ENCODE measurements at regions not wholly inside any gene's neighbourhood (a gene's known extent, or its start where the extent isn't known, plus 50 kb on each side); places are given as distances from the start of the nearest gene placed in this dataset.
"Not testable (repeated sequence)": the region's sequence is repeated elsewhere in the genome, so short reads cannot be mapped to it uniquely, and the experiment has no call there.

- TF ChIP-seq Cebpa-rat (IDR thresholded peaks at IDR 0.05) = no peak
- H3K27me3 ChIP-seq = no peaks in the 10 kb centered on the region
- no peaks in the 10 kb centered on the region for H4K20me1 ChIP-seq
- H3K36me3 ChIP-seq = no peaks in the 10 kb centered on the region
- no peak overlapping the region for H3K27ac ChIP-seq
- no peaks in the 10 kb centered on the region for H3K9me3 ChIP-seq (replicated peaks in 1 of 11)
- no peak overlapping the region for H3K4me3 ChIP-seq
- H3K4me2 ChIP-seq = no peak overlapping the region
- H3K9ac ChIP-seq = no peak overlapping the region
- no peaks in the 10 kb centered on the region for H3K4me1 ChIP-seq
Measured at GRCh38 chr4:75232546-75232945, 281.7 kb downstream of the RCHY1 start.

GRCh38 chr4:75229806-75230570, 284.2 kb downstream of the RCHY1 start:
- Histone ChIP-seq H3K27me3 (no peaks in the 10 kb centered on the region), H3K36me3 (no peaks in the 10 kb centered on the region), H3K4me3 (no peak overlapping the region), H3K27ac (no peak overlapping the region), H3K4me2 (no peak overlapping the region), H3K9ac (no peak overlapping the region), H3K9me3 (replicated peaks in 1 of 11) (peaks cover 0 to 6% (median 0%) of the 10 kb centered on the region in 11 experiments; a peak in 6 of 22 replicates), H4K20me1 (no peaks in the 10 kb centered on the region), H3K4me1 (no peaks in the 10 kb centered on the region)
- TF ChIP-seq Cebpa-rat (IDR thresholded peaks at IDR 0.05) = no peak

GRCh38 chr4:75213480-75213879, 280.6 kb downstream of the PARM1 start:
- no peak for TF ChIP-seq Cebpa-rat (IDR thresholded peaks at IDR 0.05)
- Histone ChIP-seq H3K36me3 (no peaks in the 10 kb centered on the region), H3K9ac (no peak overlapping the region)

GRCh38 chr4:75211422-75211821, 278.5 kb downstream of the PARM1 start:
- no peaks in the 10 kb centered on the region for H3K9me3 ChIP-seq (replicated peaks in 1 of 11)
- no peak overlapping the region for H3K4me3 ChIP-seq
- H3K4me1 ChIP-seq = no peaks in the 10 kb centered on the region
- H3K27me3 ChIP-seq = no peaks in the 10 kb centered on the region
- no peak for TF ChIP-seq Cebpa-rat (IDR thresholded peaks at IDR 0.05)
- no peak overlapping the region for H3K9ac ChIP-seq
- no peak overlapping the region for H3K4me2 ChIP-seq
- no peaks in the 10 kb centered on the region for H4K20me1 ChIP-seq
- no peaks in the 10 kb centered on the region for H3K36me3 ChIP-seq
- H3K27ac ChIP-seq = no peak overlapping the region

More at GRCh38 chr4:75213480-75213879, 280.6 kb downstream of the PARM1 start:
- H3K27me3 ChIP-seq = no peaks in the 10 kb centered on the region
- no peak overlapping the region for H3K4me3 ChIP-seq
- no peaks in the 10 kb centered on the region for H3K9me3 ChIP-seq (replicated peaks in 1 of 11)
- H3K27ac ChIP-seq = no peak overlapping the region
- no peaks in the 10 kb centered on the region for H3K4me1 ChIP-seq
- no peak overlapping the region for H3K4me2 ChIP-seq
- no peaks in the 10 kb centered on the region for H4K20me1 ChIP-seq

GRCh38 chr4:75207902-75208301, 275.0 kb downstream of the PARM1 start:
- H3K27ac ChIP-seq = no peak overlapping the region
- H3K27me3 ChIP-seq = no peaks in the 10 kb centered on the region
- H3K4me1 ChIP-seq = no peaks in the 10 kb centered on the region
- H3K36me3 ChIP-seq = no peaks in the 10 kb centered on the region
- no peak overlapping the region for H3K9ac ChIP-seq
- no peak for TF ChIP-seq Cebpa-rat (IDR thresholded peaks at IDR 0.05)
- H3K9me3 ChIP-seq (replicated peaks in 1 of 11) = no peaks in the 10 kb centered on the region
- H3K4me3 ChIP-seq = no peak overlapping the region
- H4K20me1 ChIP-seq = no peaks in the 10 kb centered on the region
- no peak overlapping the region for H3K4me2 ChIP-seq

- Histone ChIP-seq H3K4me2 (no peak overlapping the region), H3K4me1 (no peaks in the 10 kb centered on the region), H3K27ac (no peak overlapping the region), H4K20me1 (no peaks in the 10 kb centered on the region; a peak in 1 of 22 replicates), H3K27me3 (no peaks in the 10 kb centered on the region), H3K9ac (no peak overlapping the region), H3K36me3 (no peaks in the 10 kb centered on the region), H3K4me3 (no peak overlapping the region), H3K9me3 (replicated peaks in 1 of 11) (peaks cover 9 to 21% (median 12%) of the 10 kb centered on the region in 11 experiments; a peak in 17 of 22 replicates)
- TF ChIP-seq Cebpa-rat (IDR thresholded peaks at IDR 0.05) = no peak
Measured at GRCh38 chr4:75195111-75195510, 262.2 kb downstream of the PARM1 start.

GRCh38 chr4:75194180-75194579, 261.3 kb downstream of the PARM1 start:
- peaks cover 9 to 18% (median 12%) of the 10 kb centered on the region in 11 experiments; a peak in 17 of 22 replicates for H3K9me3 ChIP-seq (replicated peaks in 1 of 11)
- no peak for TF ChIP-seq Cebpa-rat (IDR thresholded peaks at IDR 0.05)

GRCh38 chr4:75192182-75192581, 259.3 kb downstream of the PARM1 start:
- H3K27me3 ChIP-seq; H3K4me3 ChIP-seq; H3K9ac ChIP-seq; H3K4me1 ChIP-seq; H3K36me3 ChIP-seq; H3K27ac ChIP-seq; H3K9me3 ChIP-seq (replicated peaks in 1 of 11); H4K20me1 ChIP-seq; H3K4me2 ChIP-seq: not testable (repeated sequence)

More at GRCh38 chr4:75194180-75194579, 261.3 kb downstream of the PARM1 start:
- Histone ChIP-seq H3K9ac (no peak overlapping the region), H3K27me3 (no peaks in the 10 kb centered on the region), H3K4me1 (no peaks in the 10 kb centered on the region), H3K27ac (no peak overlapping the region), H3K4me2 (no peak overlapping the region), H4K20me1 (no peaks in the 10 kb centered on the region; a peak in 1 of 22 replicates), H3K36me3 (no peaks in the 10 kb centered on the region), H3K4me3 (no peak overlapping the region)

- Histone ChIP-seq H3K36me3 (no peaks in the 10 kb centered on the region), H3K9ac (no peak overlapping the region), H3K9me3 (replicated peaks in 1 of 11) (no peaks in the 10 kb centered on the region; a peak in 1 of 22 replicates), H3K4me2 (no peak overlapping the region), H3K27me3 (no peaks in the 10 kb centered on the region), H4K20me1 (no peaks in the 10 kb centered on the region; a peak in 1 of 22 replicates), H3K4me1 (no peaks in the 10 kb centered on the region), H3K4me3 (no peak overlapping the region), H3K27ac (no peak overlapping the region)
- TF ChIP-seq Cebpa-rat (IDR thresholded peaks at IDR 0.05) = no peak
Measured at GRCh38 chr4:75189711-75190335, 256.9 kb downstream of the PARM1 start.

Measured in BLaER1 treated with 17β-estradiol and CSF1 and Interleukin-3, amounts not matched to agents 10 nM and 100 nM (cell line).